Peyer's patch (tissue), 4 donors: ENCODE measurements at regions not wholly inside any gene's neighbourhood (a gene's known extent, or its start where the extent isn't known, plus 50 kb on each side); places are given as distances from the start of the nearest gene placed in this dataset.

Experiments
- DNase-seq, 3 donors: peaks; one replicate each; pipeline ENCODE4 v3.0.0-alpha.2; 2017 to 2019
- H3K27ac ChIP-seq, 4 donors: fragments of 200-600 bp; sonication (generic); one replicate each; pipeline ENCODE4 v1.5.1; 2016 to 2019
- H3K27me3 ChIP-seq, 2 donors: fragments of 200-600 bp; sonication (generic); one replicate each; pipeline ENCODE4 v1.5.1; 2019
- H3K36me3 ChIP-seq, 3 donors: fragments of 200-600 bp; sonication (generic); one replicate each; pipeline ENCODE4 v1.5.1; 2016 to 2019
- H3K4me1 ChIP-seq, 4 donors: fragments of 200-600 bp; sonication (generic); one replicate each; pipeline ENCODE4 v1.5.1; 2016 to 2019
- H3K4me3 ChIP-seq, 4 donors: fragments of 200-600 bp; sonication (generic); 1 replicate in 3 of 4; 2 replicates in 1 of 4; pipeline ENCODE4 v1.5.1; 2016 to 2019; ENCODE audit warnings: mild to moderate bottlenecking in 1 of 4
- H3K9me3 ChIP-seq, 4 donors: fragments of 200-600 bp; sonication (generic); one replicate each; pipeline ENCODE4 v1.5.1; 2016 to 2019; ENCODE audit warnings: mild to moderate bottlenecking in 1 of 4
- POLR2A ChIP-seq, 2 donors: fragments of 450-650 bp; IDR thresholded peaks; one replicate each; pipeline ENCODE4 v1.5.1; 2017; ENCODE audit warnings: antibody characterized with exemption in 2 of 2, mild to moderate bottlenecking in 2 of 2, moderate library complexity in 2 of 2
- TF ChIP-seq, protein P1 (sequence below), 6 experiments: fragments of 450-650 bp in 4 of 6; fragments of 200-600 bp in 2 of 6; sonication (generic) in 1 of 6; IDR thresholded peaks; one replicate each; pipeline ENCODE4 v1.5.1; 2017 to 2019; ENCODE audit warnings: antibody characterized with exemption in 6 of 6, mild to moderate bottlenecking in 3 of 6, moderate library complexity in 1 of 6

DNA sequence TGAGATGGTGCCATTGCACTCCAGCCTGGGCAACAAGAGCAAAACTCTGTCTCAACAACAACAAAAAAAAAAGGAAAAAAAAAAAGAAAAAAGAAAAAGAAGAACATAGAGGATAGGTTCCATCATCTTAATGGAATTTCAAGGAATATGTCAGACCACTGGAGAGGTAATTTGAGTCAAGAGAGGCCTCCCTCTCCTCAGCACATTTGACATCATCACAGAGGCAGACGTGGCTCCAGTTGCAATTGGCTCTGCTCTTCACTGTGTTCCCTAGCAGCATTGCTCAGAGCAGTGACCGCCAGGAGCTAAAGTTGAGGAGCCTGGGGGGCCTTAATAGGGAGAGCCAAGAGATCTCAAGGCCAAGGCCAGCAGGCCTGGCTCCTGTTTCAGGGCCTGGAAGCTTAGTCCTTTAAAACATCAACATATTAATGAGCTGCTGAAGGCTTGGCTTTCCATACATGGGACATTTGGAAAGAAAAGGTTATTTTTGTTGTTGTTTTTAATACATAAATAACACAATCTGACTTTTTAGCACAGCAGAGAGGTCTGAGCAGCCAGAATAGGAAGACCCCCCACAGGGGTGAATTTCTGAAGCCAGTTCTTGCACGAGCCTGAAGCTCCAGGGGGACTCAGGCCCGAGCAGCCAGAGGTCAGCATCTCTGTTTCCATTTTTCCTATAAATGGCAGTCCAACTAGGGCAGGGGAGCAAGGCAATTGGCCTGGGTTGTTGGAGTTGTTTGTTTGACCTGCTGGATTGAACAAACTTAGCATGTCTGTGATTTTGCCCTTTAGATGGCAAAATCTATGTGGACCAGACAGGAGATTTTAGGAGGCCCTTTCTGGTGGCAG lies 118.3 kb upstream of the FGGY start:
- H3K4me3 ChIP-seq, result no peak overlapping the region
- H3K27ac ChIP-seq, result peak overlapping the region in 1 of 4 donors; percentile 25
- H3K9me3 ChIP-seq, result no peaks in the 10 kb centered on the region
- H3K4me1 ChIP-seq, result no peaks in the 10 kb centered on the region
- H3K36me3 ChIP-seq, result no peaks in the 10 kb centered on the region
- H3K27me3 ChIP-seq, result no peaks in the 10 kb centered on the region
- TF ChIP-seq, protein P1, sequence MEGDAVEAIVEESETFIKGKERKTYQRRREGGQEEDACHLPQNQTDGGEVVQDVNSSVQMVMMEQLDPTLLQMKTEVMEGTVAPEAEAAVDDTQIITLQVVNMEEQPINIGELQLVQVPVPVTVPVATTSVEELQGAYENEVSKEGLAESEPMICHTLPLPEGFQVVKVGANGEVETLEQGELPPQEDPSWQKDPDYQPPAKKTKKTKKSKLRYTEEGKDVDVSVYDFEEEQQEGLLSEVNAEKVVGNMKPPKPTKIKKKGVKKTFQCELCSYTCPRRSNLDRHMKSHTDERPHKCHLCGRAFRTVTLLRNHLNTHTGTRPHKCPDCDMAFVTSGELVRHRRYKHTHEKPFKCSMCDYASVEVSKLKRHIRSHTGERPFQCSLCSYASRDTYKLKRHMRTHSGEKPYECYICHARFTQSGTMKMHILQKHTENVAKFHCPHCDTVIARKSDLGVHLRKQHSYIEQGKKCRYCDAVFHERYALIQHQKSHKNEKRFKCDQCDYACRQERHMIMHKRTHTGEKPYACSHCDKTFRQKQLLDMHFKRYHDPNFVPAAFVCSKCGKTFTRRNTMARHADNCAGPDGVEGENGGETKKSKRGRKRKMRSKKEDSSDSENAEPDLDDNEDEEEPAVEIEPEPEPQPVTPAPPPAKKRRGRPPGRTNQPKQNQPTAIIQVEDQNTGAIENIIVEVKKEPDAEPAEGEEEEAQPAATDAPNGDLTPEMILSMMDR (IDR thresholded peaks at IDR 0.05), result no peak
- TF ChIP-seq POLR2A (IDR thresholded peaks at IDR 0.05), result no peak
- no peak for DNase-seq

DNA sequence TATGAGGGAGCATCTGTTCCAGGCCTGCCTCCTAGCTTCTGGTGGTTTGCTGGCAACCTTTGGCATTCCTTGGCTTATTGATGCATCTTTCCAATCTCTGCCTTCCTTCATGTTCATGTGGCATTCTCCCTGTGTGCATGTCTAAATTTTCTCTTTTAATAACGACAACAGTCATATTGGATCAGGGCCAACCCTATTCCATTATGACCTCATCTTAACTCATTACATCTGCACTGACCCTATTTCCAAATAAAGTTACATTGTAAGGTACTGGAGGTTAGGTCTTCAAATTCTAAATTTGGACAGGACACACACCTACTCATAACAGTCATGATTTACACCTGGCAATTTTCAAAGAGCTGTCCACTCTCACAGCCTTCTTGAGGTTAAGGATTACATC lies 117.2 kb upstream of the FGGY start:
- peak overlapping the region in 2 of 4 donors; percentile 21 to 56 for H3K27ac ChIP-seq
- H3K27me3 ChIP-seq, result no peaks in the 10 kb centered on the region
- TF ChIP-seq, protein P1 (IDR thresholded peaks at IDR 0.05), result no peak
- TF ChIP-seq POLR2A (IDR thresholded peaks at IDR 0.05), result no peak

DNA sequence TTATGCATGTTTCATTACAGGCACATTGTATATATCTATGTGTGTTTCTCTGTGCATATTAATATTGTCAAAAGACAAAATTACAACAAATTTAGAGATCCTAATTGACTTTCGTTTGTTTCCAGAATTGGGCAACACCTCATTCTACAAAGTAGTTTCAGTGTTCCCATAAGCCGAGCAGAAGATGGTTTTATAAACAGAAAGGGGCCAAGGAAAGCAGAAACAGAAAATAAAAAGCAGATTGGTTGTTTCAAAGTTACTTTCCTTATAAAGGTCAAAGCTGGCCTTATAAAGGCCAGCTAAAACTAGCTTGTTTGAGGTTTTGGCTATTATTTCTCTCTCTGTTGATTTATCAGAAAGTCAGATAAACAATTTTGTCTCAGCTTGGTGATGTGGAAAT lies 116.2 kb upstream of the FGGY start:
- Histone ChIP-seq H3K36me3 (no peaks in the 10 kb centered on the region), H3K4me3 (no peak overlapping the region), H3K27ac (peak overlapping the region in 2 of 4 donors; percentile 21 to 56), H3K9me3 (no peaks in the 10 kb centered on the region), H3K4me1 (no peaks in the 10 kb centered on the region), H3K27me3 (no peaks in the 10 kb centered on the region)
- no peak for TF ChIP-seq POLR2A (IDR thresholded peaks at IDR 0.05)
- TF ChIP-seq, protein P1 (IDR thresholded peaks at IDR 0.05), result no peak
- no peak for DNase-seq

More for the DNA sequence above, 117.2 kb upstream of the FGGY start:
- DNase-seq, result no peak
- Histone ChIP-seq H3K4me3 (no peak overlapping the region), H3K9me3 (no peaks in the 10 kb centered on the region), H3K36me3 (no peaks in the 10 kb centered on the region), H3K4me1 (no peaks in the 10 kb centered on the region)

DNA sequence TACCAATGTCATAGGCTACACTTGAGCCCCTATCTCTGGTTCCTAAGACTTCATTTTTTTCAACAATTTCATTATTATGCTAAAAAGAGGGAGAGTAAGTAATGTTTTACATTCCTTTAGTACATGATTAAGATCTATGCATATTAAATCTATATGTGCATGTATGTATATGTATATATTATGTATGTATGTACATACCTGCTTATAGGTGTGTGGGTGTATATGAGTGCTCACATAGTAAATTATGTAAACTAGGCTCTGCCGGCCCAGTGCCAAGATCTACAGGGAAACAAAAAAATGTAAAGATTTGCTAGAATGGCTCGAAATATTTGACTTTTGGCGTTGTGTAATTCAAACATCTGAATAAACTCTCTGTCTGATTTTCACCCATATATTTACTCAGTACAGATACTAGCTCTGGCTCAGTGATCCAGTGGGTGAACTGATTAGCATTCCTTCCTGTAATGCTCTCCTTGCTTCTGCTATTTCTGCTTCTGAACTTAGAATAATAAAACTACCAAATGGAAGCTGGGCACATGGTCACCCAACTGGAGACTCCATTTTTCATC lies 113.1 kb upstream of the FGGY start:
- no peak for TF ChIP-seq POLR2A (IDR thresholded peaks at IDR 0.05)
- TF ChIP-seq, protein P1 (IDR thresholded peaks at IDR 0.05), result no peak
- H3K27ac ChIP-seq, result no peak overlapping the region
- no peak for DNase-seq

DNA sequence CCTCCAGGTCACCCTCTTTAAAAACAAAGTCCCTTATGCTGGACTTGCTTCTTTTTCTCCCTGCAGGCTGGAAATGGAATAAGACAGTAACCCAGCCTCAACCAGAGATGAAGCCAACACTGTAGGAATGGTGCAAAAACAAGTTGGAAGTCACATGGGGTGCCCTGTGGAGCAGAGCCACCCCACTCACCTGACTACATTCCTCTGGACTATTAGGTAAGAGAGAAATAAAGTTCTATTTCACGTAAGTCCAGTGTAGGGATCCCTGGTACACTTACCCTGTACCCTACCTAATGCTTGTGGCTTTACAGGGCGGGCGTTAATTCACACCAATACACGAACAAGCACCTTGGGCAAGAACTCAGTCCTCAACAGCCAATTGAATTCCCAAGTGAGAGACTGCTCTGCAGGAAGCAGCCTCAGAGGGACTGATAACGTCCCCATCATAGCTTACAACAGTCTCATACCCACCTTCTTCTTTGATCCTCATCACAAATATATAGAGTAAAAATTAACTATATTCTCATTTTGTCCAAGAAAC lies 112.5 kb upstream of the FGGY start:
- Histone ChIP-seq H3K9me3 (no peaks in the 10 kb centered on the region), H3K27me3 (no peaks in the 10 kb centered on the region), H3K4me3 (no peak overlapping the region), H3K36me3 (no peaks in the 10 kb centered on the region), H3K27ac (no peak overlapping the region), H3K4me1 (no peaks in the 10 kb centered on the region)
- TF ChIP-seq, protein P1 (IDR thresholded peaks at IDR 0.05), result no peak
- TF ChIP-seq POLR2A (IDR thresholded peaks at IDR 0.05), result no peak
- DNase-seq, result no peak

More for the DNA sequence above, 113.1 kb upstream of the FGGY start:
- Histone ChIP-seq H3K9me3 (no peaks in the 10 kb centered on the region), H3K27me3 (no peaks in the 10 kb centered on the region), H3K4me3 (no peak overlapping the region), H3K4me1 (no peaks in the 10 kb centered on the region), H3K36me3 (no peaks in the 10 kb centered on the region)
